ENCODE measurements at regions not wholly inside any gene's neighbourhood (a gene's known extent, or its start where the extent isn't known, plus 50 kb on each side); places are given as distances from the start of the nearest gene placed in this dataset.
"Not testable (repeated sequence)": the region's sequence is repeated elsewhere in the genome, so short reads cannot be mapped to it uniquely, and the experiment has no call there.

GRCh38 chr9:41273549-41274267, 84.6 kb upstream of the ZNG1F start:
- Histone ChIP-seq H3K27me3 (peaks cover 0 to 11% (median 0%) of the 10 kb centered on the region in 4 donors), H3K4me3 (peak overlapping the region; percentile 56 to 66 (median 58)), H3K27ac (replicated peaks in 1 of 4) (peak overlapping the region; percentile 51 to 70 (median 54))
- H3K36me3 ChIP-seq; H3K4me1 ChIP-seq; intact Hi-C loops (cut with DNase I); H3K9me3 ChIP-seq: not testable (repeated sequence)
- TF ChIP-seq POLR2AphosphoS5 (IDR thresholded peaks at IDR 0.05), result peak; percentile 18 to 59
- WGBS, result no CpG with 5 or more reads among the region's 59 CpGs
- DNase-seq (ENCODE audit: extremely low spot score), result peak; percentile 75

- intact Hi-C loops (cut with DNase I); H3K9me3 ChIP-seq; H3K36me3 ChIP-seq; DNase-seq (ENCODE audit: extremely low spot score); H3K4me1 ChIP-seq: not testable (repeated sequence)
- Histone ChIP-seq H3K4me3 (peak overlapping the region; percentile 56 to 62 (median 58)), H3K27ac (replicated peaks in 1 of 4) (peak overlapping the region in 1 of 4 donors; percentile 69), H3K27me3 (peaks cover 0 to 11% (median 0%) of the 10 kb centered on the region in 4 donors)
- WGBS, result 35% methylated on average over 8 of the region's 49 CpGs
These were observed 83.9 kb upstream of the ZNG1F start for GRCh38 chr9:41272879-41273548.

GRCh38 chr9:41270992-41271391, 81.9 kb upstream of the ZNG1F start:
- H3K4me1 ChIP-seq; DNase-seq (ENCODE audit: extremely low spot score); H3K27ac ChIP-seq (replicated peaks in 1 of 4); H3K9me3 ChIP-seq; intact Hi-C loops (cut with DNase I); H3K4me3 ChIP-seq; H3K36me3 ChIP-seq: not testable (repeated sequence)
- 50% methylated on average over 1 of the region's 1 CpG for WGBS
- peaks cover 0 to 17% (median 0%) of the 10 kb centered on the region in 4 donors for H3K27me3 ChIP-seq

- H3K36me3 ChIP-seq; intact Hi-C loops (cut with DNase I): not testable (repeated sequence)
These were observed 80.4 kb upstream of the ZNG1F start for GRCh38 chr9:41269471-41269870.

GRCh38 chr9:41269054-41269453, 79.9 kb upstream of the ZNG1F start:
- intact Hi-C loops (cut with DNase I), result not testable (repeated sequence)

More at GRCh38 chr9:41269471-41269870, 80.4 kb upstream of the ZNG1F start:
- H3K27me3 ChIP-seq, result peaks cover 0 to 19% (median 0%) of the 10 kb centered on the region in 4 donors
- peak; percentile 91 for DNase-seq (ENCODE audit: extremely low spot score)
- H3K4me3 ChIP-seq; H3K27ac ChIP-seq (replicated peaks in 1 of 4); H3K4me1 ChIP-seq; H3K9me3 ChIP-seq: not testable (repeated sequence)
- WGBS, result 50% methylated on average over 7 of the region's 14 CpGs

GRCh38 chr9:41266602-41267001, 77.5 kb upstream of the ZNG1F start:
- H3K4me1 ChIP-seq; DNase-seq (ENCODE audit: extremely low spot score); H3K27ac ChIP-seq (replicated peaks in 1 of 4); H3K4me3 ChIP-seq; H3K9me3 ChIP-seq; intact Hi-C loops (cut with DNase I); H3K36me3 ChIP-seq: not testable (repeated sequence)
- H3K27me3 ChIP-seq, result peaks cover 0 to 15% (median 0%) of the 10 kb centered on the region in 4 donors
- WGBS, result 11% methylated on average over 11 of the region's 25 CpGs

More at GRCh38 chr9:41269054-41269453, 79.9 kb upstream of the ZNG1F start:
- H3K9me3 ChIP-seq; H3K4me1 ChIP-seq; H3K27ac ChIP-seq (replicated peaks in 1 of 4); H3K4me3 ChIP-seq; H3K36me3 ChIP-seq: not testable (repeated sequence)
- H3K27me3 ChIP-seq, result peaks cover 0 to 19% (median 0%) of the 10 kb centered on the region in 4 donors
- whole genome bisulfite sequencing, result 58% methylated on average over 11 of the region's 18 CpGs
- peak; percentile 88 for DNase-seq (ENCODE audit: extremely low spot score)

GRCh38 chr9:41266000-41266399, 76.9 kb upstream of the ZNG1F start:
- H3K9me3 ChIP-seq; intact Hi-C loops (cut with DNase I); DNase-seq (ENCODE audit: extremely low spot score); H3K4me1 ChIP-seq; H3K27ac ChIP-seq (replicated peaks in 1 of 4); H3K4me3 ChIP-seq; H3K36me3 ChIP-seq: not testable (repeated sequence)
- H3K27me3 ChIP-seq, result peaks cover 0 to 15% (median 0%) of the 10 kb centered on the region in 4 donors
- WGBS, result 63% methylated on average over 6 of the region's 15 CpGs

- intact Hi-C loops (cut with DNase I); H3K27ac ChIP-seq (replicated peaks in 1 of 4); DNase-seq (ENCODE audit: extremely low spot score); H3K27me3 ChIP-seq; H3K9me3 ChIP-seq; H3K4me1 ChIP-seq; H3K36me3 ChIP-seq; H3K4me3 ChIP-seq: not testable (repeated sequence)
These were observed 62.9 kb upstream of the ZNG1F start for GRCh38 chr9:41251973-41252372.

GRCh38 chr9:41251101-41251500, 62.0 kb upstream of the ZNG1F start:
- H3K27me3 ChIP-seq; DNase-seq (ENCODE audit: extremely low spot score); intact Hi-C loops (cut with DNase I); H3K4me1 ChIP-seq; H3K9me3 ChIP-seq; H3K36me3 ChIP-seq; H3K4me3 ChIP-seq; H3K27ac ChIP-seq (replicated peaks in 1 of 4): not testable (repeated sequence)
- 40% methylated on average over 3 of the region's 3 CpGs for WGBS

- intact Hi-C loops (cut with DNase I); H3K4me3 ChIP-seq; H3K27ac ChIP-seq (replicated peaks in 1 of 4); H3K27me3 ChIP-seq; H3K9me3 ChIP-seq; H3K4me1 ChIP-seq; DNase-seq (ENCODE audit: extremely low spot score); H3K36me3 ChIP-seq: not testable (repeated sequence)
- WGBS, result 78% methylated on average over 3 of the region's 4 CpGs
These were observed 57.6 kb upstream of the ZNG1F start for GRCh38 chr9:41246702-41247101.

Data from esophagus muscularis mucosa (tissue), 4 donors.